Endodermal cell (in vitro differentiated cells): ENCODE measurements at regions not wholly inside any gene's neighbourhood (a gene's known extent, or its start where the extent isn't known, plus 50 kb on each side); places are given as distances from the start of the nearest gene placed in this dataset.

Experiments used
- DNase-seq: peaks from one replicate; pipeline ENCODE4 v3.0.0-alpha.2; 2017
- H3K27ac ChIP-seq: 2 replicates; pipeline ENCODE4 v1.5.1; 2013; ENCODE audit warnings: mild to moderate bottlenecking, low read depth, low read length, moderate library complexity
- H3K27me3 ChIP-seq: 2 replicates; pipeline ENCODE4 v1.6.1; 2013; ENCODE audit warnings: mild to moderate bottlenecking, low read length, moderate library complexity; ENCODE audit not compliant: insufficient read depth, control insufficient read depth, poor library complexity, severe bottlenecking
- H3K36me3 ChIP-seq: 2 replicates; pipeline ENCODE4 v1.7.0; 2013; ENCODE audit warnings: mild to moderate bottlenecking, low read length, moderate library complexity; ENCODE audit not compliant: control insufficient read depth, insufficient read depth
- H3K4me1 ChIP-seq: one replicate; pipeline ENCODE4 v1.7.0; 2013; ENCODE audit warnings: low read length; ENCODE audit not compliant: control insufficient read depth, insufficient read depth
- H3K4me3 ChIP-seq: 2 replicates; pipeline ENCODE4 v1.5.1; 2013; ENCODE audit warnings: mild to moderate bottlenecking, low read length, moderate library complexity
- H3K9ac ChIP-seq: 2 replicates; pipeline ENCODE4 v1.6.1; 2013; ENCODE audit warnings: mild to moderate bottlenecking, low read length, moderate library complexity; ENCODE audit not compliant: poor library complexity, severe bottlenecking; ENCODE audit errors: extremely low read depth
- H3K9me3 ChIP-seq: 2 replicates; pipeline ENCODE4 v1.6.1; 2013; ENCODE audit warnings: mild to moderate bottlenecking, low read length, moderate library complexity; ENCODE audit not compliant: control insufficient read depth
- H3K27ac Mint-ChIP-seq: 2 replicates; pipeline ENCODE4 v1.8.0; 2020; ENCODE audit warnings: mixed read lengths
- H3K27me3 Mint-ChIP-seq: 2 replicates; pipeline ENCODE4 v1.8.0; 2021; ENCODE audit warnings: mild to moderate bottlenecking, mixed read lengths; ENCODE audit not compliant: insufficient read depth
- H3K36me3 Mint-ChIP-seq: 2 replicates; pipeline ENCODE4 v1.8.0; 2020; ENCODE audit warnings: low read depth, mixed read lengths
- H3K4me1 Mint-ChIP-seq: 2 replicates; pipeline ENCODE4 v1.8.0; 2020; ENCODE audit warnings: mixed read lengths
- H3K4me3 Mint-ChIP-seq: 2 replicates; pipeline ENCODE4 v1.8.0; 2020; ENCODE audit warnings: mild to moderate bottlenecking, moderate library complexity, mixed read lengths
- H3K9me3 Mint-ChIP-seq: 2 replicates; pipeline ENCODE4 v1.8.0; 2020; ENCODE audit warnings: mild to moderate bottlenecking, mixed read lengths
- CTCF ChIP-seq: fragments of 200-600 bp; sonication (generic); conservative IDR thresholded peaks from 2 replicates; pipeline ENCODE4 v1.5.0; 2021; ENCODE audit warnings: antibody characterized with exemption, mild to moderate bottlenecking
- WGBS, 2 experiments: methylation state at CpG; one replicate each; pipeline versions ENCODE4 v1.1.5 to v1.1.7; 2013; ENCODE audit warnings: missing lambda C conversion rate in 2 of 2, mixed read lengths in 1 of 2; ENCODE audit not compliant: insufficient coverage in 1 of 2, insufficient read length in 1 of 2; 5-methylcytosine and 5-hydroxymethylcytosine counted together

GRCh38 chr20:62527781-62528180 lies 52.0 kb upstream of the GATA5 start:
- H3K4me1 Mint-ChIP-seq: no peaks in the 10 kb centered on the region
- H3K27me3 ChIP-seq: no peaks in the 10 kb centered on the region
- no peaks in the 10 kb centered on the region for H3K36me3 Mint-ChIP-seq
- DNase-seq: no peak
- no peaks in the 10 kb centered on the region for H3K36me3 ChIP-seq
- H3K27ac ChIP-seq: no peak overlapping the region
- no peaks in the 10 kb centered on the region for H3K4me1 ChIP-seq
- H3K27me3 Mint-ChIP-seq: no peaks in the 10 kb centered on the region
- no peak overlapping the region for H3K4me3 ChIP-seq
- no peak for TF ChIP-seq CTCF
- H3K9ac ChIP-seq: no peak overlapping the region
- no peaks in the 10 kb centered on the region for H3K9me3 Mint-ChIP-seq
- H3K4me3 Mint-ChIP-seq: no peak overlapping the region
- no peak overlapping the region for H3K27ac Mint-ChIP-seq
- WGBS, 2 experiments: 93 to 95% methylated on average over 18 to 20 of the region's 20 CpGs
- H3K9me3 ChIP-seq: no peaks in the 10 kb centered on the region

- H3K4me1 ChIP-seq: no peaks in the 10 kb centered on the region
- no peak for TF ChIP-seq CTCF
- Mint-ChIP-seq H3K4me1 (no peaks in the 10 kb centered on the region), H3K27me3 (no peaks in the 10 kb centered on the region), H3K36me3 (no peaks in the 10 kb centered on the region), H3K27ac (no peak overlapping the region), H3K9me3 (no peaks in the 10 kb centered on the region), H3K4me3 (no peak overlapping the region)
- H3K27me3 ChIP-seq: no peaks in the 10 kb centered on the region
- H3K27ac ChIP-seq: no peak overlapping the region
- WGBS, 2 experiments: 92 to 93% methylated on average over 23 to 25 of the region's 25 CpGs
- H3K9me3 ChIP-seq: no peaks in the 10 kb centered on the region
- H3K9ac ChIP-seq: no peak overlapping the region
- H3K36me3 ChIP-seq: no peaks in the 10 kb centered on the region
- DNase-seq: no peak
- no peak overlapping the region for H3K4me3 ChIP-seq
Measured at GRCh38 chr20:62528983-62529891, 53.4 kb upstream of the GATA5 start.

GRCh38 chr20:62529896-62530642 lies 54.3 kb upstream of the GATA5 start:
- H3K9ac ChIP-seq: no peak overlapping the region
- TF ChIP-seq CTCF: no peak
- DNase-seq: no peak
- no peaks in the 10 kb centered on the region for H3K36me3 Mint-ChIP-seq
- H3K27ac ChIP-seq: no peak overlapping the region
- H3K4me3 Mint-ChIP-seq: no peak overlapping the region
- H3K4me1 Mint-ChIP-seq: no peaks in the 10 kb centered on the region
- no peak overlapping the region for H3K27ac Mint-ChIP-seq
- H3K4me1 ChIP-seq: no peaks in the 10 kb centered on the region
- no peaks in the 10 kb centered on the region for H3K27me3 Mint-ChIP-seq
- H3K9me3 Mint-ChIP-seq: no peaks in the 10 kb centered on the region
- H3K9me3 ChIP-seq: no peaks in the 10 kb centered on the region
- no peaks in the 10 kb centered on the region for H3K27me3 ChIP-seq
- H3K4me3 ChIP-seq: no peak overlapping the region
- WGBS, 2 experiments: 89% methylated on average over 9 to 25 of the region's 25 CpGs
- no peaks in the 10 kb centered on the region for H3K36me3 ChIP-seq
